SK-N-DZ (cell line): ENCODE measurements at regions not wholly inside any gene's neighbourhood (a gene's known extent, or its start where the extent isn't known, plus 50 kb on each side); places are given as distances from the start of the nearest gene placed in this dataset.

ENCODE experiments used
- DNase-seq: peaks from one replicate; pipeline ENCODE4 v3.0.0-alpha.2; 2015; ENCODE audit warnings: low spot score

GRCh38 chr1:198864695-198865094 is 225.9 kb downstream of the PTPRC start:
- DNase-seq: no peak

- DNase-seq: no peak
These were observed 226.5 kb downstream of the PTPRC start for GRCh38 chr1:198865319-198865718.

- DNase-seq: no peak
These were observed 228.3 kb downstream of the PTPRC start for GRCh38 chr1:198867182-198867581.

GRCh38 chr1:198873696-198874230 is 234.9 kb downstream of the PTPRC start:
- DNase-seq: no peak

GRCh38 chr1:198876371-198876871 is 237.6 kb downstream of the PTPRC start:
- DNase-seq: peak; percentile 23

- no peak for DNase-seq
These were observed 239.7 kb downstream of the PTPRC start for GRCh38 chr1:198878566-198878965.

GRCh38 chr1:198879711-198880306 is 241.0 kb downstream of the PTPRC start:
- peak; percentile 30 for DNase-seq

GRCh38 chr1:198880397-198880796 is 241.6 kb downstream of the PTPRC start:
- no peak for DNase-seq

- DNase-seq: no peak
These were observed 242.2 kb downstream of the PTPRC start for GRCh38 chr1:198880818-198881597.

- DNase-seq: no peak
These were observed 244.3 kb downstream of the PTPRC start for GRCh38 chr1:198883184-198883583.

- DNase-seq: no peak
These were observed 249.0 kb downstream of the PTPRC start for GRCh38 chr1:198887866-198888265.

GRCh38 chr1:198888379-198888943 is 249.6 kb downstream of the PTPRC start:
- DNase-seq: no peak

- no peak for DNase-seq
These were observed 250.3 kb downstream of the PTPRC start for GRCh38 chr1:198889101-198889500.

GRCh38 chr1:198889749-198890148 is 250.9 kb downstream of the PTPRC start:
- DNase-seq: no peak

GRCh38 chr1:198890214-198890930 is 251.5 kb downstream of the PTPRC start:
- no peak for DNase-seq

- DNase-seq: no peak
These were observed 253.2 kb downstream of the PTPRC start for GRCh38 chr1:198892065-198892464.

GRCh38 chr1:198893141-198893540 is 254.3 kb downstream of the PTPRC start:
- no peak for DNase-seq

GRCh38 chr1:198893763-198894444 is 255.1 kb downstream of the PTPRC start:
- no peak for DNase-seq

GRCh38 chr1:198901266-198901665 is 262.4 kb downstream of the PTPRC start:
- DNase-seq: no peak

- no peak for DNase-seq
These were observed 263.8 kb downstream of the PTPRC start for GRCh38 chr1:198902655-198903054.

- peak; percentile 30 for DNase-seq
These were observed 264.4 kb downstream of the PTPRC start for GRCh38 chr1:198903203-198903602.
